SU-DHL-6 (cell line): ENCODE measurements at regions not wholly inside any gene's neighbourhood (a gene's known extent, or its start where the extent isn't known, plus 50 kb on each side); places are given as distances from the start of the nearest gene placed in this dataset.

ENCODE experiments used
- CTCF ChIP-seq: fragments of 200-600 bp; sonication (generic); IDR thresholded peaks from one replicate; pipeline ENCODE4 v1.5.1; 2017; ENCODE audit warnings: antibody characterized with exemption, mild to moderate bottlenecking, low read length, moderate library complexity; ENCODE audit not compliant: insufficient read depth, poor library complexity, severe bottlenecking
- EZH2phosphoT487 ChIP-seq: fragments of 200-600 bp; sonication (generic), shearing (Covaris generic); conservative IDR thresholded peaks from 2 replicates; pipeline ENCODE4 v1.6.1; 2018; ENCODE audit warnings: mild to moderate bottlenecking, antibody characterized with exemption, low read length, moderate library complexity, mixed read lengths

- TF ChIP-seq CTCF (no peak), EZH2phosphoT487 (no peak)
Measured at GRCh38 chr2:235141411-235142128, 189.8 kb downstream of the SH3BP4 start.
